ENCODE measurements at regions not wholly inside any gene's neighbourhood (a gene's known extent, or its start where the extent isn't known, plus 50 kb on each side); places are given as distances from the start of the nearest gene placed in this dataset.
"Not testable (repeated sequence)": the region's sequence is repeated elsewhere in the genome, so short reads cannot be mapped to it uniquely, and the experiment has no call there.

GRCh38 chr4:189809839-189810238 is 130.8 kb upstream of the FRG1 start:
- intact Hi-C loops (cut with DNase I), result no loop called here
- no peaks in the 10 kb centered on the region for H3K36me3 ChIP-seq

GRCh38 chr4:189810318-189811181 is 130.1 kb upstream of the FRG1 start:
- 53 to 73% methylated on average over 19 to 43 of the region's 75 CpGs for WGBS, 2 donors
- peak in 1 of 2 donors; percentile 6 for DNase-seq
- H3K36me3 ChIP-seq; H3K27ac ChIP-seq; H3K27me3 ChIP-seq; H3K9me3 ChIP-seq; H3K4me1 ChIP-seq; H3K4me3 ChIP-seq (replicated peaks in 1 of 3); intact Hi-C loops (cut with DNase I): not testable (repeated sequence)

More at GRCh38 chr4:189809839-189810238, 130.8 kb upstream of the FRG1 start:
- TF ChIP-seq POLR2A (IDR thresholded peaks at IDR 0.05), result no peak
- TF ChIP-seq CTCF (IDR thresholded peaks at IDR 0.05), result no peak
- no peak overlapping the region for H3K4me3 ChIP-seq (replicated peaks in 1 of 3)
- H3K27me3 ChIP-seq, result no peaks in the 10 kb centered on the region
- H3K27ac ChIP-seq, result no peak overlapping the region
- WGBS, 2 donors, result 76 to 78% methylated on average over 9 of the region's 9 CpGs
- H3K4me1 ChIP-seq, result no peaks in the 10 kb centered on the region
- no peaks in the 10 kb centered on the region for H3K9me3 ChIP-seq
- no peak for DNase-seq

- H3K27me3 ChIP-seq, result no peaks in the 10 kb centered on the region
- intact Hi-C loops (cut with DNase I), result no loop called here
- H3K36me3 ChIP-seq, result no peaks in the 10 kb centered on the region
- 88 to 91% methylated on average over 4 of the region's 4 CpGs for WGBS, 2 donors
- DNase-seq, result no peak
- H3K4me1 ChIP-seq, result no peaks in the 10 kb centered on the region
- no peak overlapping the region for H3K27ac ChIP-seq
- no peak overlapping the region for H3K4me3 ChIP-seq (replicated peaks in 1 of 3)
- TF ChIP-seq POLR2A (IDR thresholded peaks at IDR 0.05), result no peak
- TF ChIP-seq CTCF (IDR thresholded peaks at IDR 0.05), result no peak
- H3K9me3 ChIP-seq, result no peaks in the 10 kb centered on the region
These were observed 125.1 kb upstream of the FRG1 start for GRCh38 chr4:189815404-189816192.

- no peak overlapping the region for H3K4me3 ChIP-seq (replicated peaks in 1 of 3)
- H3K27ac ChIP-seq, result no peak overlapping the region
- no peaks in the 10 kb centered on the region for H3K4me1 ChIP-seq
- intact Hi-C loops (cut with DNase I), result no loop called here
- 94% methylated on average over 3 of the region's 3 CpGs for WGBS, 2 donors
- no peak for DNase-seq
- no peaks in the 10 kb centered on the region for H3K36me3 ChIP-seq
- H3K27me3 ChIP-seq, result no peaks in the 10 kb centered on the region
- H3K9me3 ChIP-seq, result no peaks in the 10 kb centered on the region
- TF ChIP-seq CTCF (IDR thresholded peaks at IDR 0.05) (no peak), POLR2A (IDR thresholded peaks at IDR 0.05) (no peak)
These were observed 118.3 kb upstream of the FRG1 start for GRCh38 chr4:189822326-189822725.

- H3K27ac ChIP-seq, result no peak overlapping the region
- 75 to 91% methylated on average over 3 of the region's 3 CpGs for WGBS, 2 donors
- no peaks in the 10 kb centered on the region for H3K36me3 ChIP-seq
- DNase-seq, result no peak
- intact Hi-C loops (cut with DNase I), result no loop called here
- no peak overlapping the region for H3K4me3 ChIP-seq (replicated peaks in 1 of 3)
- TF ChIP-seq POLR2A (IDR thresholded peaks at IDR 0.05), result no peak
- H3K27me3 ChIP-seq, result no peaks in the 10 kb centered on the region
- no peaks in the 10 kb centered on the region for H3K4me1 ChIP-seq
- no peaks in the 10 kb centered on the region for H3K9me3 ChIP-seq
These were observed 117.1 kb upstream of the FRG1 start for GRCh38 chr4:189823591-189823990.

GRCh38 chr4:189825466-189825865 is 115.2 kb upstream of the FRG1 start:
- Histone ChIP-seq H3K4me3 (replicated peaks in 1 of 3) (no peak overlapping the region), H3K9me3 (no peaks in the 10 kb centered on the region), H3K27ac (no peak overlapping the region), H3K36me3 (no peaks in the 10 kb centered on the region), H3K4me1 (no peaks in the 10 kb centered on the region), H3K27me3 (no peaks in the 10 kb centered on the region)
- 82 to 96% methylated on average over 4 of the region's 4 CpGs for WGBS, 2 donors
- no peak for TF ChIP-seq POLR2A (IDR thresholded peaks at IDR 0.05)
- no peak for TF ChIP-seq CTCF (IDR thresholded peaks at IDR 0.05)
- DNase-seq, result no peak
- intact Hi-C loops (cut with DNase I), result no loop called here

Data from thyroid gland (tissue), 4 donors.